Stimulated activated naive B cell treated with anti-CD40 and anti-IgM and Interleukin-4, amounts not matched to agents 10 μg/mL and 1 μg/mL and 100 μg/mL, for 72 hours (primary cell): ENCODE measurements at regions not wholly inside any gene's neighbourhood (a gene's known extent, or its start where the extent isn't known, plus 50 kb on each side); places are given as distances from the start of the nearest gene placed in this dataset.
A peak's percentile ranks its signal among the peaks of the same experiment; 100 is the strongest.
"Not testable (repeated sequence)": the region's sequence is repeated elsewhere in the genome, so short reads cannot be mapped to it uniquely, and the experiment has no call there.

Source experiments
- ATAC-seq, 2 donors: fragments of 150-1000 bp; cut with Tn5 transposase; replicated peaks; 2 replicates each; pipeline ENCODE4 v1.10.0; 2021; ENCODE audit warnings: moderate library complexity in 1 of 2
- DNase-seq: peaks from one replicate; pipeline ENCODE4 v3.0.0; 2021
- H3K27ac Mint-ChIP-seq: one replicate; pipeline ENCODE4 v1.8.0; 2022; ENCODE audit warnings: mild to moderate bottlenecking, mixed read lengths
- H3K27me3 Mint-ChIP-seq, 2 donors: one replicate each; pipeline ENCODE4 v1.8.0; 2022; ENCODE audit warnings: mixed read lengths in 2 of 2
- H3K36me3 Mint-ChIP-seq, 2 donors: one replicate each; pipeline ENCODE4 v1.8.0; 2022; ENCODE audit warnings: mixed read lengths in 2 of 2, mild to moderate bottlenecking in 1 of 2
- H3K4me1 Mint-ChIP-seq, 2 donors: one replicate each; pipeline ENCODE4 v1.8.0; 2022; ENCODE audit warnings: mixed read lengths in 2 of 2, mild to moderate bottlenecking in 1 of 2
- H3K4me3 Mint-ChIP-seq, 2 donors: one replicate each; pipeline ENCODE4 v1.8.0; 2022; ENCODE audit warnings: mild to moderate bottlenecking in 2 of 2, mixed read lengths in 2 of 2, moderate library complexity in 1 of 2
- H3K9me3 Mint-ChIP-seq, 2 donors: one replicate each; pipeline ENCODE4 v1.8.0; 2022; ENCODE audit warnings: mixed read lengths in 2 of 2, mild to moderate bottlenecking in 1 of 2

DNA sequence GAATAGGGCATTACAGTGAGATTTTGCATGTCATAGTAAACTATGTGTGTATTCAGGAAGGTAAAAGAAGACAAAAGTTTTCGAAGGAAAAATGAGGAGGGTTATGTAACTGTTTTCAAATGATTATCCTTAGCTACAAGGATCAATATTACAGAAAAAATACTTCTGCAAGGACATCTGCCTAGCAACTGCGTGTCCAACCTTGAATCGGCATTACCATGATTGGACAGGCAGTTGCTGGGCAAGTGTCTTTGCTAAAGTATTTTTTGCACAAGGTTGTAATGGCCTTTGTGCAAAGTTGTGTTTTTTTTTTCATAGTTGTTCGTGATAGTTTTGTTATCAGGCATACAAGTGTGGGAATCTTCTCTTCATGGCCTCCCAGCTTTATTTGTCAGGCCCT, 136.8 kb downstream of the FASLG start:
- Mint-ChIP-seq H3K27ac (no peak overlapping the region), H3K36me3 (no peaks in the 10 kb centered on the region), H3K9me3 (no peaks in the 10 kb centered on the region), H3K27me3 (no peaks in the 10 kb centered on the region), H3K4me1 (no peaks in the 10 kb centered on the region), H3K4me3 (no peak overlapping the region)
- DNase-seq (no peak), ATAC-seq (no peak)

DNA sequence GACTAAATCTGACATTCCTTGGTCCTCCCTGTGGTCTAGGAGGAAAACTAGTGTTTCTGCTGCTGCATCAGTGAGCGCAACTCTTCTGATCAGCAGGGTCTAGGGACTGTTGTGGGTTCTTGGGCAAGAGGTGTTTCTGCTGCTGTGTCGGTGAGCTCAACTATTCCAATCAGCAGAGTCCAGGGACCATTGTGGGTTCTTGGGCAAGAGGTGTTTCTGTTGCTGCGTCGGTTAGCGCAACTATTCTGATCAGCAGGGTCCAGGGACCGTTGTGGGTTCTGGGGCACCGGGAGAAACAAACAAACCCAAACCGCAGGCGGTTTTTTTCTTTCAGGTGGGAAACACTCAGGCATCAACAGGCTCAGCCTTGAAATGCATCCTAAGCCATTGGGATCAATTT, 140.9 kb downstream of the FASLG start:
- H3K4me3 Mint-ChIP-seq, H3K27ac Mint-ChIP-seq, H3K4me1 Mint-ChIP-seq, H3K27me3 Mint-ChIP-seq, H3K36me3 Mint-ChIP-seq, DNase-seq, ATAC-seq: not testable (repeated sequence)
- H3K9me3 Mint-ChIP-seq: peaks cover 8 to 11% of the 10 kb centered on the region in 2 donors

DNA sequence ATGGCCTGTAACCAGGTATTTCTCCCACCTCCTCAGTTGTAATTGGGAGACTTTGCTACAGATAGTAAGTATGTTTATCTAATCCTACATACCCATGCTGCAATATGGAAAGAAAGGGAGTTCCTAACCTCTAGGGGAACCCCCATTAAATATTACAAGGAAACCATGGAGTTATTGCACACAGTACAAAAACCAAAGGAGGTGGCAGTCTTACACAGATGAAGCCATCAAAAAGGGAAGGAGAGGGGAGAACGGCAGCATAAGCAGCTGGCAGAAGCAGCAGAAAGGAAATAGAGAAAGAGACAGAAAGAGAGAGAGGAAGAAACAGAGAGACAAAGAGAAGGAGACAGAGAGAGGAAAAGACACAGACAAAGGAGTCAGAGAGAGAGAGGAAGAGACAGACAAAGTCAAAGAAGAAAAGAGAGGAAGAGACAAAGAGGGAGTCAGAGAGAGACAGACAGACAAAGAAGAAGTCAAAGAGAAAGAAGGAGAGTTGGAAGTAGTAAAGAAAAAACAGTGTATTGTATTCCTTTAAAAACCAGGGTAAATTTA, 142.9 kb downstream of the FASLG start:
- peaks cover 0 to 3% of the 10 kb centered on the region in 2 donors for H3K4me1 Mint-ChIP-seq
- peaks cover 10 to 11% of the 10 kb centered on the region in 2 donors for H3K9me3 Mint-ChIP-seq
- H3K27ac Mint-ChIP-seq: peak overlapping the region; percentile 7
- no peak for DNase-seq
- ATAC-seq: no peak
- H3K4me3 Mint-ChIP-seq: no peak overlapping the region
- peaks cover 0 to 4% of the 10 kb centered on the region in 2 donors for H3K36me3 Mint-ChIP-seq
- H3K27me3 Mint-ChIP-seq: no peaks in the 10 kb centered on the region

DNA sequence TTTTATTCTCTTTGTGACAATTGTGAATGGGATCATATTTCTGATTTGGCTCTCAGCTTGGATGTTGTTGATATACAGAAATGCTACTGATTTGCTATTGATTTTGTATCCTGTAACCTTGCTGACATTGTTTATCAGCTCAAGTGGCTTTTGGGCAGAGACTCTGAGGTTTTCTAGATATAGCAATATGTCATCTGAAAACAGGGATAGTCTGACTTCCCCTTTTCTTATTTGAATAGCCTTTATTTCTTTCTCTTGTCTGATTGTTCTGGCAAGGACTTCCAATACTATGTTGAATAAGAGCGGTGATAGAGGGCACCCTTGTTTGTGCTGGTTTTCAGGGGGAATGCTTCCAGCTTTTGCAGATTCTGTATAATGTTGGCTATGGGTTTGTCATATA, 150.8 kb downstream of the FASLG start:
- H3K4me3 Mint-ChIP-seq: no peak overlapping the region
- peaks cover 10 to 15% of the 10 kb centered on the region in 2 donors for H3K9me3 Mint-ChIP-seq
- ATAC-seq (no peak), DNase-seq (no peak)
- H3K27ac Mint-ChIP-seq: no peak overlapping the region
- H3K36me3 Mint-ChIP-seq: peaks cover 2 to 14% of the 10 kb centered on the region in 2 donors
- H3K27me3 Mint-ChIP-seq: no peaks in the 10 kb centered on the region
- H3K4me1 Mint-ChIP-seq: peaks cover 6 to 38% of the 10 kb centered on the region in 2 donors

GRCh38 chr1:172810480-172811175, 151.7 kb downstream of the FASLG start:
- DNase-seq (no peak), ATAC-seq (no peak)
- no peak overlapping the region for H3K27ac Mint-ChIP-seq
- no peaks in the 10 kb centered on the region for H3K27me3 Mint-ChIP-seq
- no peak overlapping the region for H3K4me3 Mint-ChIP-seq
- peaks cover 15 to 22% of the 10 kb centered on the region in 2 donors for H3K9me3 Mint-ChIP-seq
- peaks cover 6 to 23% of the 10 kb centered on the region in 2 donors for H3K36me3 Mint-ChIP-seq
- H3K4me1 Mint-ChIP-seq: peaks cover 6 to 44% of the 10 kb centered on the region in 2 donors

GRCh38 chr1:172811694-172812093, 152.8 kb downstream of the FASLG start:
- Mint-ChIP-seq H3K27me3 (peaks cover 0 to 3% of the 10 kb centered on the region in 2 donors), H3K27ac (no peak overlapping the region), H3K4me3 (no peak overlapping the region), H3K4me1 (peaks cover 9 to 53% of the 10 kb centered on the region in 2 donors), H3K9me3 (peaks cover 15 to 24% of the 10 kb centered on the region in 2 donors), H3K36me3 (peaks cover 6 to 23% of the 10 kb centered on the region in 2 donors)
- ATAC-seq: no peak
- no peak for DNase-seq

DNA sequence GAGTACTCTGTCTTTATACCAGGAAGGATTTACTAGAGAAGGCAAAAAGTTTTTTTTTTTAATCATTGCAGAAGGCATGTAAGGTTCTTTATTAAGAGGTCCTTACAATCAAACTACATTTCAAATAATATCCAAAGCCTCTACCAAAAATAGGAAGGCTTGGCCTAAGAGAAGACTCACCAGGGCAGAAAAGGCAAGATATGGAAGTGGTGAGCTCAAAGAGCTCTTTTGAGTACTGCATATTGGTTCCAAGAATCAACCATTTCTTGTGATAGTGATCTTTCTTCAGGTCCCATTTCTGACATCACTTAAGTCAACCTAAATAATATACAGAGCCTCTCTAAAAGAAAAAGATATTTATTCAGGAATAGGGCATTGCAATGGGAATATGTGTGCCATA, 153.2 kb downstream of the FASLG start:
- H3K4me1 Mint-ChIP-seq: peaks cover 12 to 57% of the 10 kb centered on the region in 2 donors
- H3K9me3 Mint-ChIP-seq: peaks cover 15 to 24% of the 10 kb centered on the region in 2 donors
- H3K27me3 Mint-ChIP-seq: peaks cover 0 to 7% of the 10 kb centered on the region in 2 donors
- H3K4me3 Mint-ChIP-seq: no peak overlapping the region
- DNase-seq (no peak), ATAC-seq (no peak)
- H3K27ac Mint-ChIP-seq: no peak overlapping the region
- H3K36me3 Mint-ChIP-seq: peaks cover 6 to 23% of the 10 kb centered on the region in 2 donors

DNA sequence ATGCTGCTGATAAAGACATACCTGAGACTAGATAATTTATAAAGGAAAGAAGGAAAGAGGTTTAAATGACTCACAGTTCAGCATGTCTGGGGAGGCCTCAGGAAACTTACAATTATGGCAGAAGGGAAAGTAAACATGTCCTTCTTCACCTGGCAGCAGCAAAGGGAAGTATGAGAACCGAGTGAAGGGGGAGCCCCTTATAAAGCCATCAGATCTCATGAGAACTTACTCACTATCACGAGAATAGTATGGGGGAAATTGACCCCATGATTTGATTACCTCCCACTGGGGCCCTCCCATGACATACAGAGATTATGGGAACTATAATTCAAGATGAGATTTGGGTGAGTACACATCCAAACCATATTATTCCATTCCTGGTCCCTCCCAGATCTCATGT, 154.4 kb downstream of the FASLG start:
- peaks cover 15 to 19% of the 10 kb centered on the region in 2 donors for H3K9me3 Mint-ChIP-seq
- H3K4me1 Mint-ChIP-seq: peaks cover 15 to 69% of the 10 kb centered on the region in 2 donors
- no peak overlapping the region for H3K4me3 Mint-ChIP-seq
- no peak overlapping the region for H3K27ac Mint-ChIP-seq
- H3K36me3 Mint-ChIP-seq: peaks cover 6 to 18% of the 10 kb centered on the region in 2 donors
- DNase-seq: no peak
- peak in 1 of 2 donors; percentile 4 for ATAC-seq
- H3K27me3 Mint-ChIP-seq: peaks cover 0 to 7% of the 10 kb centered on the region in 2 donors

GRCh38 chr1:172814428-172814827, 155.5 kb downstream of the FASLG start:
- Mint-ChIP-seq H3K9me3 (peaks cover 15 to 19% of the 10 kb centered on the region in 2 donors), H3K36me3 (peaks cover 6 to 18% of the 10 kb centered on the region in 2 donors), H3K4me1 (peaks cover 16 to 69% of the 10 kb centered on the region in 2 donors), H3K4me3 (no peak overlapping the region), H3K27ac (no peak overlapping the region), H3K27me3 (peaks cover 0 to 7% of the 10 kb centered on the region in 2 donors)
- DNase-seq (no peak), ATAC-seq (no peak)

DNA sequence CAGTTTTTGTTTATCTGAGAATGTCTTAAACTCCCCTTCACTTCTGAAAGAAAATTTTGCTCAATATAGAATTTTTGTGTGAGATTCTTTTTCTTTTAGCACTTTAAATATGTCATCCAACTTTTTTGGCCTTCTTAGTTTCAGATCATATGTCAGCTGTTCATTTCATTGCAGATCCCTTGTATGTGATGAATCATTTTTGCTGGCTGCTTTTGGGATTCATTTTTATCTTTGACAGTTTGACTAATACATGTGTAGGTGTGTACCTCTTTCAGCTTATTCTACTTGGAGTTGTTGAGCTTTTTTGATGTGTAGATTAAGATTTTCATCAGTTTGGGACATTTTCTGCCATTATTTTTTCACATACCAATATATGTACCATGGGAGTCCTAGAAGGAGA, 156.8 kb downstream of the FASLG start:
- H3K27me3 Mint-ChIP-seq: peaks cover 0 to 7% of the 10 kb centered on the region in 2 donors
- peaks cover 6 to 18% of the 10 kb centered on the region in 2 donors for H3K36me3 Mint-ChIP-seq
- peaks cover 15 to 19% of the 10 kb centered on the region in 2 donors for H3K9me3 Mint-ChIP-seq
- H3K27ac Mint-ChIP-seq: no peak overlapping the region
- DNase-seq: no peak
- no peak for ATAC-seq
- H3K4me1 Mint-ChIP-seq: peaks cover 20 to 69% of the 10 kb centered on the region in 2 donors
- H3K4me3 Mint-ChIP-seq: no peak overlapping the region

DNA sequence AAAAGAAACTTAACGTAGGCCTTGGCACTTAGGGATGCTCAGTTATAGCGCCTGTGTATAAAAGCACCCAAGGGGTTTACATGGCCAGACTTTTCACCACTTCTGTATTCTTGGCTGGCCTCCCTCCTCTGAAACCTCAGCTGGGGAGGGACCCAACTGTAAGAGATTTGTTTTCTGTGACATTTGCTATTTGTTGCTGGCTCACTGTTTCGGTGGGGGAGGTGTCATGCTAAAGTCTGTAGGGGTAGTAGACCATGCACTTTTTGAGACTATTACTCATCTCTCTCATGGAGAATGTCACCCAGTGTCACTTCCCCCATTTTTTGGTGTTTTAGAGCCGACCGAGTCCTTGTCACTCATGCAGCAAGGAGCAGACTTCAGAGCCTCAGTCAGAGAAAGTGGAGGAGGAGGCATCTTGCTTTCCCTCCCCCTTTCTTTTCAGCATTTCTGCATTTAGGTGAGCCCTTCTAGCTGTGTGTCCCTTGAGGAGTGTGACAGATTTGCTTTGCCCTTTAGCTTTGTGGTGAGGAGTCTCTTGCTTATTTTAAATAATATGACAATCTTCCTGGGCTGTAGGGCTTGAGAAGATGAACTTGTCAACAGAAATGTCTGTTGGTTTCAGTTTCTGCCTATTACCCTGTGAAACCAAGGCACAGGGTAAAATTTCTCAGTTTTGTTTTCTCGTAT, 160.1 kb downstream of the FASLG start:
- peaks cover 22 to 58% of the 10 kb centered on the region in 2 donors for H3K4me1 Mint-ChIP-seq
- peak overlapping the region; percentile 48 for H3K27ac Mint-ChIP-seq
- H3K36me3 Mint-ChIP-seq: peaks cover 4 to 10% of the 10 kb centered on the region in 2 donors
- DNase-seq (peak; percentile 92), ATAC-seq (peak; percentile 91 to 92)
- H3K4me3 Mint-ChIP-seq: peak overlapping the region; percentile 56 to 65
- peaks cover 6 to 12% of the 10 kb centered on the region in 2 donors for H3K9me3 Mint-ChIP-seq
- peaks cover 0 to 7% of the 10 kb centered on the region in 2 donors for H3K27me3 Mint-ChIP-seq

DNA sequence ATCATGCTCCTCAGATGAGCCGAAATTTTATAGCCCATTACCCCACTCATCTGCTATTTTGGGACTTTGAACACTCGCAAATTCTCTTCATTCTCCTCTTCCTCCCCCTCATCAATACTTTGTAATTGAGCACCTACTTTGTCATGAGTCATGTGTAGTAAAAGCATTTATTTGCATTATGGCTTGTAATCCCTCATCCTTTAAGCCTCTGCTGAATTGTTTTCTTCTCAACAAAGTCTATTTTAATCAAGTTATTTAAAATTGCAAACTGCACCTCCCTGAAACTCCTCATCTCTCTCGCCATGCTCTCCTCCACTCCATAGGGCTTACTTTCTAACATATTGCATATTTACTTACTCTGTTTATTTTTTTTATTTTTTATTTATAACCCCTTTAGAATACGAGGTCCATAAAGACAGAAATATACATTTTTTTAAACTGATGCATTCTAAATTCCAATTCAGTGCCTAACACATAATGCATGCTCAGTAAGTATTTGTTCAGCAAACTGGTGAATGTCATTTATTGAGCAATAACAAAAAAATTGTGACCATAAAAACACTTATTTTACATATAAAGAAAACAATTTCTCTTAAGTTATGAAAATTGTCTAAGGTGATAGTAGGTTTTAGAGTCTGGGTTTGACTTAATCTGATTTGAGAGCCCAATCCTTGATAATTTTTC, 161.7 kb downstream of the FASLG start:
- H3K9me3 Mint-ChIP-seq: peaks cover 0 to 3% of the 10 kb centered on the region in 2 donors
- no peak for DNase-seq
- peaks cover 22 to 52% of the 10 kb centered on the region in 2 donors for H3K4me1 Mint-ChIP-seq
- no peak overlapping the region for H3K4me3 Mint-ChIP-seq
- no peak overlapping the region for H3K27ac Mint-ChIP-seq
- ATAC-seq: no peak
- peaks cover 0 to 7% of the 10 kb centered on the region in 2 donors for H3K27me3 Mint-ChIP-seq
- no peaks in the 10 kb centered on the region for H3K36me3 Mint-ChIP-seq

GRCh38 chr1:172821609-172822274, 162.8 kb downstream of the FASLG start:
- H3K9me3 Mint-ChIP-seq: no peaks in the 10 kb centered on the region
- H3K4me3 Mint-ChIP-seq: no peak overlapping the region
- ATAC-seq (no peak), DNase-seq (no peak)
- peaks cover 0 to 3% of the 10 kb centered on the region in 2 donors for H3K27me3 Mint-ChIP-seq
- peaks cover 19 to 43% of the 10 kb centered on the region in 2 donors for H3K4me1 Mint-ChIP-seq
- H3K27ac Mint-ChIP-seq: no peak overlapping the region
- H3K36me3 Mint-ChIP-seq: no peaks in the 10 kb centered on the region

- Mint-ChIP-seq H3K4me3 (no peak overlapping the region), H3K27me3 (no peaks in the 10 kb centered on the region), H3K9me3 (no peaks in the 10 kb centered on the region), H3K27ac (no peak overlapping the region), H3K36me3 (no peaks in the 10 kb centered on the region), H3K4me1 (peaks cover 14 to 31% of the 10 kb centered on the region in 2 donors)
- DNase-seq (no peak), ATAC-seq (no peak)
These were observed 164.0 kb downstream of the FASLG start for GRCh38 chr1:172822886-172823285.
